HG02852 (cell line): ENCODE measurements at regions not wholly inside any gene's neighbourhood (a gene's known extent, or its start where the extent isn't known, plus 50 kb on each side); places are given as distances from the start of the nearest gene placed in this dataset.
"Not testable (repeated sequence)": the region's sequence is repeated elsewhere in the genome, so short reads cannot be mapped to it uniquely, and the experiment has no call there.

Experiments
- ATAC-seq: cut with Tn5 transposase; IDR thresholded peaks from one replicate; pipeline ENCODE4 v1.9.1; 2021; ENCODE audit warnings: mild to moderate bottlenecking, moderate library complexity; ENCODE audit not compliant: unreplicated experiment

- ATAC-seq: peak; percentile 29
Measured at GRCh38 chr15:20473465-20473864, 68.1 kb downstream of the GOLGA6L6 start.

GRCh38 chr15:20472983-20473382 lies 68.6 kb downstream of the GOLGA6L6 start:
- peak; percentile 41 for ATAC-seq

DNA sequence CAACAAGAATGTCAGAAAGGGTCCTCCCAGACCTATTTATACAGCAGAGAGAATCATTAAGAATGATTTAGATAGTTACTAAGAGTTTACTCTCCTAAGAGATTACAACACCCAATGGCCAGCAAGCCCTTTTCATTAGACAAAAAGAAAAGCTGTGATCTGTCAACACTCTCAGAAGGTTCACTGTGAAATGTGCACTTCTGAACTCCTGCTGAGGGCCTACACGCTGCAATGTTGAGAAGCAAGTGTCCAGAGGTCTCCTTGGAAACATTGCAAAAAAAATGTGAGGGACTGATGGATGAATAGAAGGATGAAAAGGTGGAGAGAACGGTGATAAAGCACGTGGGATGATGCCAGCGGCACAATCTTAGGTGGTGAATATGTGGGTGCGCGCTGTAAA lies 70.8 kb downstream of the GOLGA6L6 start:
- ATAC-seq: not testable (repeated sequence)

DNA sequence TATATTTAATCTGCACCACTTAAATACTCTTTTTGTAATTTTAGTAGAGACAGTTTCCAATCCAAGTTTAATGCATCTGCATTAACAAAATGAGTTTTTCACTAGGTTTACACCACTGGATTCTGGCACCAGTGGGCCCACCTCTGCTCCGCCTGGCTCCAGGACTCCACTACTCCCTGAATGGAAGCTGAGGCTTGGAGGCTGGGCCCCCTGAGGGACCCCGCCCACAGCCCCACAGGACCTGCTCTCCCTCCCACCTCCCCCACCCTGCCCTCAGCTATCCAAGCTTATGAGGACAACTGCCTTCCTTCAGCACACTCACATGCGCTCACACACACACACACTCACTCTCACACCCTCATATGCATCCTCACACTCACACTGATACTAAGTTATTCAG lies 100.5 kb downstream of the GOLGA6L6 start:
- not testable (repeated sequence) for ATAC-seq

DNA sequence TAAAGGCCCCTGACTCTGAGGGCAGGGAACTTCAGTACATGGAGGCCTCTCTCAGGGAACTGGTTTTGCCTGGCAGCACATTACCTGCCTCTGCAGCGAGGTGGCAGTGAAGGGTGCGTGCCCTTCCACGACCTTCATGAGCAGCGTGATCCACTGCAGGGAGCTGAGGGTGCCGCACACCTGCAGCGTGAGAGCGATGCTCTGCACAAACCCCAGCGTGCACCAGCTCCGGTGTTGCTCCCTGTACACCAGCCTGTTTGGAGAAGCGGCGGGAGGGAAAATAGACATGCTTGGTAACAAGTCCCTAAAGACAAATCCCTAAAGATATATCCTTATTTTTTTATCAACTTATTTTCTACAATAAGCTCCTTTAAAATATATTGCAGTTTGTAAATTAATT lies 101.2 kb downstream of the GOLGA6L6 start:
- ATAC-seq: not testable (repeated sequence)

DNA sequence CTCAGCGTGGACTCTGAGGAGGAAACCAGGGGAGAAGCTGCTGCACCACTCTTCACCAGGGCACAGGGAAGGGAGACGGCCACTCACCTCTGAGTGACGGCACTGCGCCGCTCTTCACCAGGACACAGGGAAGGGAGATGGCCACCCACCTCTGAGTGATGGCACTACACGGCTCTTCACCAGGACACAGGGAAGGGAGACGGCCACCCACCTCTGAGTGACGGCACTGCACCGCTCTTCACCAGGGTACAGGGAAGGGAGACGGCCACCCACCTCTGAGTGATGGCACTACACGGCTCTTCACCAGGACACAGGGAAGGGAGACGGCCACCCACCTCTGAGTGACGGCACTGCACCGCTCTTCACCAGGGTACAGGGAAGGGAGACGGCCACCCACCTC lies 102.5 kb downstream of the GOLGA6L6 start:
- ATAC-seq: not testable (repeated sequence)

- ATAC-seq: not testable (repeated sequence)
Measured at GRCh38 chr15:20438255-20438654, 103.3 kb downstream of the GOLGA6L6 start.

- not testable (repeated sequence) for ATAC-seq
Measured at GRCh38 chr15:20433468-20433867, 108.1 kb downstream of the GOLGA6L6 start.

GRCh38 chr15:20430495-20430894 lies 111.1 kb downstream of the GOLGA6L6 start:
- not testable (repeated sequence) for ATAC-seq

DNA sequence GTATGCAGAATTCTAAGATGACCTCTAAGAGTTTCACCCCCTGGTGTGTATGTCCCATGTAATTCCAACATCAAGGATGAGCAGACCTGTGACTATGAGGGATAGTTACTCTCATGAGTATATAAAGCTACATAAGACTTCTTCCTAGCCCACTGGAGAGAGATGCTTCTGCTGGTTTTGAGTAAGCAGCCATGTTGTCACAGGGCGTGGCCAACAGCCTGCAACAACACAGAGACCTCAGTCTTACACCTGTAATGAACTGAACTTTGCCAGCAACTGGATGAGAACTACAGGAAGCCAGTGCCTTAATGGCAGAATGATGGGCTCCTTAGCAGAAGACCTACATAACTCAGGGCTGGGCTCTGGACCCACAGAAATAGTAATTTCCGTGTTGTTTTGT lies 120.9 kb downstream of the GOLGA6L6 start:
- ATAC-seq: not testable (repeated sequence)

- not testable (repeated sequence) for ATAC-seq
Measured at GRCh38 chr15:20416618-20417017, 125.0 kb downstream of the GOLGA6L6 start.

- not testable (repeated sequence) for ATAC-seq
Measured at GRCh38 chr15:20409667-20410198, 131.9 kb downstream of the GOLGA6L6 start.

GRCh38 chr15:20409247-20409646 lies 132.4 kb downstream of the GOLGA6L6 start:
- ATAC-seq: no peak

- ATAC-seq: no peak
Measured at GRCh38 chr15:20407553-20407952, 134.0 kb downstream of the GOLGA6L6 start.

GRCh38 chr15:20404571-20404970 lies 137.0 kb downstream of the GOLGA6L6 start:
- not testable (repeated sequence) for ATAC-seq

DNA sequence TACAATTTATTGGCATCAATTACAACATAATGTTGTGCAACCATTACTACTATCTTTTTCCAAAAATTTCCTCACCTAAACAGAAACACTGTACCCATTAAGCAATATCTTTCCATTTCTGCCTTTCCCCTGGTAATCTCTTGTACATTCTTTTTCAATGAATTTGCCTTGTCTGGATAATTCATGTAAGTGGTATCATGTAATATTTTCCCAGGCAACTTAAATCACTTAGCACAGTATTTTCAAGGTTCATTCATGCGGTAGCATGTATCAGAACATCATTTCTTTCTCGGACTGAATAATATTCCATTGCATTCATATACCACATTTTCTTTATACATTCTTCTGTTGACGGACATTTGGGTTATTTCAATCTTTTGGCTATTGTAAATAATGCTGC lies 139.0 kb downstream of the GOLGA6L6 start:
- not testable (repeated sequence) for ATAC-seq

GRCh38 chr15:20401058-20401457 lies 140.5 kb downstream of the GOLGA6L6 start:
- ATAC-seq: not testable (repeated sequence)

DNA sequence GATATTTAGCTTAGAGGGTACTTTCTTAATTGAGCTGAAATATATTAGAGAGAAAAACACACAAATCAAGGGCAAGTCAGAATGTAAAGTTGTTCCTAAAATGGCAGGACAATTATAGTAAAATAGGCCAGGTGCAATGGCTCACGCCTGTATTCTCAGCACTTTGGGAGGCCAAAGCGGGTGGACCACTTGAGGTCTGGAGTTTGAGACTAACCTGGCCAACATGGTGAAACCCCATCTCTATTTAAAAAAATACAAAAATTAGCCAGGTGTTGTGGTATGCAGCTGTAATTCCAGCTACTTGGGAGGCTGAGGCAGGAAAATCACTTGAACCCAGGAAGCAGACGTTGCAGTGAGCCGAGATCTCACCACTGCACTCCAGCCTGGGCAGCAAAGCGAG lies 142.9 kb downstream of the GOLGA6L6 start:
- ATAC-seq: not testable (repeated sequence)

GRCh38 chr15:20388161-20388560 lies 153.4 kb downstream of the GOLGA6L6 start:
- ATAC-seq: not testable (repeated sequence)

- ATAC-seq: no peak
Measured at GRCh38 chr15:20386198-20386597, 155.4 kb downstream of the GOLGA6L6 start.

DNA sequence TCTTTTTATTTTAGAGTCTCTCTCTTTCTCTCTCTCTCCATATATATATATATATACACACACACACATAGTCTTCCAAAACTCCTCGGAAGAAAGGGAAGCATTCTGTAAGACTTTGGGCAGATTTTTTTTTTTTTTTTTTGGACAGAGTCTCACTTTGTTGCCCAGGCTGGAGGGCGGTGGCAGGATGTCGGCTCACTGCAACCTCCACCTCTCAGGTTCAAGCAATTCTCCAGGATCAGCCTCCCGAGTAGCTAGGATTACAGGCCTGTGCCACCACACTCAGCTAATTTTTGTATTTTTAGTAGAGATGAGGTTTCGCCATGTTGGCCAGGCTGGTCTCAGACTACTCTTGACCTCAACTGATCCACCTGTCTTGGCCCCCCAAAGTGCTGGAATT lies 161.4 kb downstream of the GOLGA6L6 start:
- ATAC-seq: not testable (repeated sequence)

- ATAC-seq: no peak
Measured at GRCh38 chr15:20376872-20377271, 164.7 kb downstream of the GOLGA6L6 start.

DNA sequence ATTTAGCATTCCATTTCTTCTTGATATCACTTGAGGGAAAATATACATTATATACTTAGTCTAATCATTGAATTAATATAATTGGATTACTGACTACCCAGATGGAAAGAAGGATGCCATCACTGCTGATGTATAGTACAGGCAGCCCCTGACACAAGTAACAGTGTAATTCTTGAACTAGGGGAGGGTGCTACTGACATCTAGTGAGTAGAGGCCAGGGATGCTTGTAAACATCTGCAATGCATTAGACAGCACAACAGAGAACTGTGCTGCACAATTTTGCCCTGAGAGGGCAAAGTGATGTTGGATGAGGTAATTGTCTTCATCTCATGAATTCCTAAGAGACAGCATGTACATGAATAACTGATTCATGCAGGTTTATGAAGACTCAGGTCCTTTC lies 169.2 kb downstream of the GOLGA6L6 start:
- ATAC-seq: not testable (repeated sequence)
